OCI-LY7 (cell line): ENCODE measurements at regions not wholly inside any gene's neighbourhood (a gene's known extent, or its start where the extent isn't known, plus 50 kb on each side); places are given as distances from the start of the nearest gene placed in this dataset.

Experiments used
- BruUV-seq: library from RNA; stranded (reverse); fragments of 400-500 nt; replicated peaks from 2 replicates; lab custom pipeline; 2021; lab: Mats Ljungman, UMichigan
- CTCF ChIA-PET: fragments of 300-600 bp; sonication (Branson Sonifier 250); formaldehyde crosslinking; loops from one replicate; lab custom pipeline; 2022; ENCODE audit warnings: antibody characterized with exemption; ENCODE audit not compliant: unreplicated experiment; lab: Charles Lee
- POLR2A ChIA-PET: fragments of 300-600 bp; sonication (Branson Sonifier 250); formaldehyde crosslinking; loops from one replicate; lab custom pipeline; 2022; ENCODE audit warnings: antibody characterized with exemption; lab: Charles Lee
- DNase-seq: peaks from one replicate; pipeline ENCODE4 v3.0.0-alpha.2; 2015; ENCODE audit warnings: low spot score
- H2AFZ ChIP-seq: fragments of 200-600 bp; sonication (generic), shearing (Covaris generic); 2 replicates; pipeline ENCODE4 v1.6.1; 2014; ENCODE audit warnings: mild to moderate bottlenecking, antibody characterized with exemption, low read length, moderate library complexity
- H3K27ac ChIP-seq: fragments of 200-600 bp; sonication (generic); 2 replicates; pipeline ENCODE4 v1.5.1; 2014; ENCODE audit warnings: mixed run types, low read depth, mild to moderate bottlenecking, moderate library complexity, low read length, inconsistent platforms; ENCODE audit not compliant: poor library complexity, severe bottlenecking
- H3K36me3 ChIP-seq: fragments of 200-600 bp; sonication (generic); 2 replicates; pipeline ENCODE4 v1.6.1; 2014; ENCODE audit warnings: mild to moderate bottlenecking, antibody characterized with exemption, low read length, moderate library complexity, mixed read lengths; ENCODE audit not compliant: insufficient read depth
- H3K4me1 ChIP-seq: fragments of 200-600 bp; sonication (generic); 2 replicates; pipeline ENCODE4 v1.5.1; 2014; ENCODE audit warnings: mild to moderate bottlenecking, low read length; ENCODE audit not compliant: insufficient read depth, poor library complexity, severe bottlenecking
- H3K4me2 ChIP-seq: fragments of 200-600 bp; sonication (generic); 2 replicates; pipeline ENCODE4 v1.6.1; 2014; ENCODE audit warnings: mild to moderate bottlenecking, low read length
- H3K4me3 ChIP-seq: fragments of 200-600 bp; sonication (generic); 2 replicates; pipeline ENCODE4 v1.5.1; 2014; ENCODE audit warnings: mild to moderate bottlenecking, low read depth, low read length; ENCODE audit not compliant: poor library complexity, severe bottlenecking
- H3K79me2 ChIP-seq: fragments of 200-600 bp; sonication (generic); 2 replicates; pipeline ENCODE4 v1.6.1; 2016; ENCODE audit warnings: low read depth, mild to moderate bottlenecking, low read length, moderate library complexity, mixed read lengths; ENCODE audit not compliant: insufficient read depth
- H3K9me2 ChIP-seq: fragments of 200-600 bp; sonication (generic); 2 replicates; pipeline ENCODE4 v1.6.1; 2016; ENCODE audit warnings: mild to moderate bottlenecking, low read length, mixed read lengths; ENCODE audit not compliant: insufficient read depth
- H3K9me3 ChIP-seq: fragments of 200-600 bp; sonication (generic); 2 replicates; pipeline ENCODE4 v1.6.1; 2014; ENCODE audit warnings: mild to moderate bottlenecking, mixed run types, low read length, mixed read lengths
- H4K20me1 ChIP-seq: fragments of 200-600 bp; sonication (generic); 2 replicates; pipeline ENCODE4 v1.6.1; 2014; ENCODE audit warnings: mild to moderate bottlenecking, antibody characterized with exemption, low read length, moderate library complexity, mixed read lengths; ENCODE audit not compliant: insufficient read depth
- CTCF ChIP-seq: fragments of 200-600 bp; sonication (generic); conservative IDR thresholded peaks from 2 replicates; pipeline ENCODE4 v1.5.1; 2014; ENCODE audit warnings: mild to moderate bottlenecking, antibody characterized with exemption, low read length, moderate library complexity, mixed read lengths
- EZH2phosphoT487 ChIP-seq: fragments of 200-600 bp; sonication (generic); IDR thresholded peaks from 2 replicates; pipeline ENCODE4 v1.6.1; 2018; ENCODE audit warnings: low read depth, borderline replicate concordance, mild to moderate bottlenecking, mixed run types, antibody characterized with exemption, low read length, moderate library complexity, mixed read lengths
- intact Hi-C: fragments of 100-400 bp; cut with micrococcal nuclease; formaldehyde crosslinking; loops from one replicate; pipeline ENCODE4 v1.10.0; 2022; ENCODE audit not compliant: unreplicated experiment

- Histone ChIP-seq H3K4me2 (no peak overlapping the region), H4K20me1 (no peaks in the 10 kb centered on the region), H3K4me1 (no peaks in the 10 kb centered on the region), H3K4me3 (no peak overlapping the region), H3K36me3 (no peaks in the 10 kb centered on the region), H3K79me2 (no peaks in the 10 kb centered on the region), H3K27ac (no peak overlapping the region), H3K9me3 (no peaks in the 10 kb centered on the region), H3K9me2 (no peaks in the 10 kb centered on the region), H2AFZ (no peak overlapping the region)
- ChIA-PET POLR2A (no interaction called here), CTCF (no interaction called here)
- no TSS peak for BruUV-seq
- DNase-seq, result no peak
- intact Hi-C loops, result no loop called here
- TF ChIP-seq EZH2phosphoT487 (no peak), CTCF (no peak)
These were observed 1266.1 kb downstream of the LRFN5 start for GRCh38 chr14:42872786-42873185.

GRCh38 chr14:42869681-42870080, 1263.0 kb downstream of the LRFN5 start:
- Histone ChIP-seq H4K20me1 (no peaks in the 10 kb centered on the region), H3K79me2 (no peaks in the 10 kb centered on the region), H3K4me1 (no peaks in the 10 kb centered on the region), H3K9me3 (no peaks in the 10 kb centered on the region), H3K4me3 (no peak overlapping the region), H3K36me3 (no peaks in the 10 kb centered on the region), H3K9me2 (no peaks in the 10 kb centered on the region), H3K4me2 (no peak overlapping the region), H3K27ac (no peak overlapping the region), H2AFZ (no peak overlapping the region)
- ChIA-PET POLR2A (no interaction called here), CTCF (no interaction called here)
- DNase-seq, result no peak
- BruUV-seq, result no TSS peak
- intact Hi-C loops, result no loop called here
- no peak for TF ChIP-seq CTCF
- TF ChIP-seq EZH2phosphoT487, result no peak

- intact Hi-C loops, result no loop called here
- no peak overlapping the region for H2AFZ ChIP-seq
- ChIA-PET CTCF (no interaction called here), POLR2A (no interaction called here)
- H3K4me2 ChIP-seq, result no peak overlapping the region
- no peaks in the 10 kb centered on the region for H3K9me3 ChIP-seq
- no peaks in the 10 kb centered on the region for H3K9me2 ChIP-seq
- H3K36me3 ChIP-seq, result no peaks in the 10 kb centered on the region
- no peak overlapping the region for H3K27ac ChIP-seq
- no peak overlapping the region for H3K4me3 ChIP-seq
- no peaks in the 10 kb centered on the region for H4K20me1 ChIP-seq
- TF ChIP-seq CTCF (no peak), EZH2phosphoT487 (no peak)
- no peaks in the 10 kb centered on the region for H3K4me1 ChIP-seq
- H3K79me2 ChIP-seq, result no peaks in the 10 kb centered on the region
- no TSS peak for BruUV-seq
- no peak for DNase-seq
These were observed 1255.4 kb downstream of the LRFN5 start for GRCh38 chr14:42862114-42862513.
